HG02678 (cell line): ENCODE measurements at regions not wholly inside any gene's neighbourhood (a gene's known extent, or its start where the extent isn't known, plus 50 kb on each side); places are given as distances from the start of the nearest gene placed in this dataset.

Experiments used
- ATAC-seq: cut with Tn5 transposase; IDR thresholded peaks from one replicate; pipeline ENCODE4 v1.9.1; 2021; ENCODE audit warnings: mild to moderate bottlenecking, moderate library complexity; ENCODE audit not compliant: unreplicated experiment

DNA sequence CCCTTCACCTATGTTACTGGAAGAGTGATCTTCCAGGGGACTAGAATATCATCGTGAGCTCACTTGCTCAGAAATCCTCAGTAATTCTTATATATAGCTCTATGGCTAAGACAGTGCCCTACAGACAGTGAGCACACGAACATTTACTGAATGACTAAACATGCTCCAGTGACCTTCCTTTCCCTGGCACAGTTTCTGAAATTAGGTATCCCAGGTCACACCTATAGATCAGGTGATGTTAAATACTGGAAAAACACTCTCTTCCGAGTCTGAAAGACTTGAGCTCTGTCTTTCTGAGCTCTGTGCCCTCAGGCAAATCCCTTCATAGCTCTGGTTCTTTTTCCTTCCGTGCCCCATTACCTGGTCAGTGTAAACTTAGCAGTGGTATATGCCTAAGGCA is 239.4 kb upstream of the LRIG1 start:
- no peak for ATAC-seq

DNA sequence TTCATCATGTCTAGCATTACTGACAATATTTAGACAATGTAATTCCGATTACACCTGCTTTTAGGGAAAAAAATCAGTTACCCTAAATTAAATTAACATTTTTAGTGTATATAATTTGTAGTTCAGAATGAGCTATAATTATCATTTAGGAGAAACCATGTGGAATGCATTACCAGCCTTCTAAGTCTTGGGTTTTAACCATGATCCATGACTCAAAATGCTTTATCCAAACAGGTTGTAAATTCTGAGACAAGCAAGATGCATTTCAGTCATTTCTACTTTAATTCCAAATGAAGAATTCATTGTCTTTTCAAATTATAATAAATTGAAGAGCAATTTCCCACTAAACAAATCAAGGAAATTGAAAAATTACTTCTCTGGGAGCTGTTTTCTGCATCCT is 243.7 kb upstream of the LRIG1 start:
- ATAC-seq, result no peak

DNA sequence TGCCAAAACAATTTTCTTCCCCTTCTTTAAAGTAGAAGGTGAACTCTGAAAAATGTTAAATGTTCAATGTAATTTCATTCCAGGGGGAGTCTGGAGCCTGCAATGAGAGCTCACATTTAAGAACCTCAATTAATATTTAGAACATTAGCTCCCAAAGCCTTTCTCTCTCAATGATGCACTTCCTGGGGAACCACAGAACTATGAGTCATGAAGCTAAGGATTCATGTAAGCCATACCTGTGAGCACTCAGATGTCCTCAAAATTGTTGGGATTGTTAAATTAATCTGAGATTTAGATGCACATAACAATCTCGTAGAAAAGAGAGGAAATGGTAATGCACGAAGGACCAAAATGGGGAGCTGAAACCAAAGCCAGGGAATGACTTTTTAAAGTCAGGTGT is 244.2 kb upstream of the LRIG1 start:
- ATAC-seq, result no peak

DNA sequence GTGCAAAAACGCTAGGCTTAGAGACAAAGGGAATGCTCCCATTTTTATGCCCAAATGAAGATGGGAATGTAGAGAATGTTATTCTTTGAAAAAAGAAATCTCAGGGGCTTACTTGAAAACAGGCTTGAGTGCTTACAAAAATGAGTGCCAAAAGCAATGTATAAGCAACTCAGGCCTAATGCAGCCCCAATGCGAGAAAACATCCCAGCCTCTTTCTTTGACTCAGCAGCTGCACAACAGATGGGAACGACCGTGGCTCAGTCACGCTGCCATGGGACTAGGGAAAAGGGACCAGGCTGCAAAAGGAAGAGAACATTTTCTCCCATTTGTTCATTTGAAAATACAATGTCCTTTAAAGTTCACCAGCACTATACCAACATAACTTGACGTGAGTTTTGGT is 246.4 kb upstream of the LRIG1 start:
- ATAC-seq, result no peak

DNA sequence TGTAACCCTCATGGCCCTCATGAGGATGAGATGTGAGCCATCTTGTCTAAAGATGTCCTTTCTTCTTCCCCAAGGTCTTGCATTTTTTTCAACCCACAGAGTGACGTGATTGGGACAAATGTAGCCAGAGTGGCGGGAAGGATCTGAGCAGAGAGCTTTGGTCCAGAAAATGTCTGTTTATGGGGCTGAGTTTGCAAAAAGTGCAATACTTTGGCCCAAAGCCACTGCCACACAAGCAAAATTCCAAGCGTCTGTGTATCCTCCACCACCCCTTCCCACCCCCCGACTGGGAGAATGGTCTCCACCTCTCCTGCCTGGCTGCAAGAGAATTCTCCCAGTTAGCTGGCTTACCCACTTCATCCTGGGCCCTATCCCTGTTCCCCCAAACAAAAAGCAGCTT is 246.9 kb upstream of the LRIG1 start:
- no peak for ATAC-seq

DNA sequence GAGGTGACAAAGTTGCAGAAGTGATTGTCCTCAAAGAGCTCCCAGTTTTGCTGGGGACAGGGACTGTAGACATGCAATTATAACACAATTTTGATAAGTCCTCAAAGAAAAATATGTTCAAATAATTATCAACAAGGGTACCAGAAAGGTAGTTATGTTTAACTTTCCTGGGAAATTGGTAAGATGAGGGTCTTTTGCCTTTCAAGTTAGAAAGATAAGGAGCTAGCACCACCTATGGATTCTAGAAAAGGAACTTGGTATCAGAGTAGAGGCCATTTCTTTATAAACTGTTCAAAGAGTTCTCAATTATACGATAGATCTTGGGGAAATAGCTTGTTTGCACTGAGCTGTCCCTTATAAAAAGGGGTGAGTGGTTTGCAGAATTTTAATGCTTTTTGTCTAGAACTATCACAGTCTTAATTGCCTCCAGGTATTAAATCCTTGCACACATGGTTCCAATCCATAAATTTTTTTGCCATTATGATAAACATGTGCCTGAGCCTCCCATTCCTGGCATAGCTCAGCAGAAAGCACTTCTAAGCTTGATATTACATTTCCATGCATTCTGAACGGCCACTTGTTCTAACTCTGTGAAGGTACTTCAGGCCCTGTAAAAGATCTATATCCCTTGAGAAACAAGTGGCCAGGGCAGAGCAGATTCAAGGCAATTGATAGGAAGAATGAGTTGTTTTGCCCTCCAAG is 247.5 kb upstream of the LRIG1 start:
- ATAC-seq, result no peak

DNA sequence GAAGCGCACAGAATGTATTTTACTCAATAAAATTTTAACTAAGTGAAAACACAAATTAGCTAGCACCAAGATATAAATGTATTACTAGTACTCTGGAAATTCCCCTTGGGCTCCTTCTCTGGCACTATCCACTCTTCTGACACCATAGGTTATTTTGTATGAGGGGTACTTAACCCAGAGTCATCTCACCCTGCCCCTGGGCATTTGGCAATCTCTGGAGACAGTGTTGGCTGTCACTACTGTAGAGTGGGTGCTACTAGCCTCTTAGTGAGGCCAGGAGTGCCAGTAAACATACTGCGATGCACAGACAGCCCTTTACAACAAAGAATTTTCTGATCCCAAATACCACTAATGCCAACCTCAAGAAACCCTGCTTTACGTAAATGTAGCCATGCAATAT is 246.3 kb upstream of the KBTBD8 start:
- no peak for ATAC-seq

DNA sequence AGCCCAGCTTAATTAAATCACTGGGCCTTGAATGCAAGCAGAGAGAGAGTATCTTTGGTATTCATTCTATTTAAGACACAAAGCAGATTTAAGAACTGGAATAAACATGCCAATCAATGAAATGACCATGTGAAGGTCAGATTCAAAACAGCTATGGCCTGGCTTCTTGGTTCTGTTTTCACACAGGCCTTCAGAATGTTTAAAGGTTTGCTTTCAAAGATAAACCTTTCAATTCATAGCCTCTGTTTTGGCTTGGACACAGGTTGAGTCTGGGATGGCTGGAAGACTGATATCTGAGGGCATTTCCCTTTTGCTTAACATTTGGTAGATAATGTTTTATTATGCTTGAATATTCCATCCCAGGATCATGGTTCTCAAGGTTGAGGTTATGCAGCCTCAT is 244.4 kb upstream of the KBTBD8 start:
- no peak for ATAC-seq

DNA sequence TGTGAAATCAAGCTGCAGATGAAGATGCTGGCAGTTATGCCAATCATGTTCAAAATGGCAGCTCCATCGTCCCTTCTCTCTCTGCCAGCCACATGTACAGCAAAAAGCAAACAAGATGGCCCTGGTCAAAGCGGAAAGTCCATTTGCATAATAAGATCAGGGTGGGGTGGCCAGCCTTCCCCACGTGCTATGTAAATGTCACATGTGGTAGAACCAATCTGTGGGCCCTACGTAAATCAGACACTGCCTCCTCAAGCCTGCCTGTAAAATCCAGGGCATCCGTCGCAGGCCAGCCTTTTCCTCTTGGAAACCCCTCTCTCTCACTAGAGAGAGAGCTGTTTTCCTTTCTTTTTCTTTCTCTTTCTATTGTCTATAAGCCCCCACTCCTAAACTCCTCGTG is 243.5 kb upstream of the KBTBD8 start:
- ATAC-seq, result no peak

DNA sequence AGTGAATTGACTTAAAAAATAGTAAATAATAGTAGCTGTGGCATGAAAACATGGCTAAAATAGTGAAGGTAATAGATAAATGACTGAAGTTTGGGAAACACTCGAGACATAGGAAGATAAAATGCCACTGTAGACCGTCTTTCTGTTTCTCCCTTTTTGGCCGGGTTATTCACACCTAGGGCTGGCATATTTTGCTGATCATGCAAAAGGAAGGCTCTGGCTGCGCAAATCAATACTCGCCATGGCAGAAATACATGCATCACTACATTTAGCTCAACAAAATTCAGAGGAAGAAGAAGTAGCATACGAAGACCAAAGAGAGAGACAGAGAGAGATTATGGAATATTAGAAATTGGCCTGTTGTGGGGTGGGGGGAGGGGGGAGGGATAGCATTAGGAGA is 242.2 kb upstream of the KBTBD8 start:
- ATAC-seq, result no peak

DNA sequence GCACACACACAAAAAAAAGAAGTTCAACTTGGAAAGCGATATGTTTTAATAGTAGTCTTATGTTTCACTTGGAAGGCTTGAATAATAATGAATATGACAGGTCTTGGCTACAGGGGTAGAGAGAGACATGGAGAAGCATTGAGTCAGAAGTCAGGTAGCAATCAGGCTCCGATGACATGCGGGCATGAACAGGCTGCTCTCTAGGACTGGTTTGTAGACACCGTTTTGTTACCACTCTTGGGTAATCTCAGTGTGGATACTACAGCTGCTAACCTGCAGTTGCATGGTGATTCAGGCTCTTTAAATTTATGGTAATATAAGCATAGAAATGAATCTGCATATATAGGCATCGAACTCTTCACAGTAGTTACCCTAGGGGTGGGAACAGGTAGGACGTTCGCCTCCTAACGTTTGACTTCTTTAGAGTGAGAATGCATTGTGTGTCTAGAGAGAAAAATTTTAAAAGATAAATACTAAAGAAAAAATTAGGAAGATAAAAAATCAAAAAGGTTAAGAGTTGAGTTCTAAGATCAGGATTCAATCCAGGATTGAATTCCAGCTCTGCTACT is 241.6 kb upstream of the KBTBD8 start:
- ATAC-seq, result no peak

DNA sequence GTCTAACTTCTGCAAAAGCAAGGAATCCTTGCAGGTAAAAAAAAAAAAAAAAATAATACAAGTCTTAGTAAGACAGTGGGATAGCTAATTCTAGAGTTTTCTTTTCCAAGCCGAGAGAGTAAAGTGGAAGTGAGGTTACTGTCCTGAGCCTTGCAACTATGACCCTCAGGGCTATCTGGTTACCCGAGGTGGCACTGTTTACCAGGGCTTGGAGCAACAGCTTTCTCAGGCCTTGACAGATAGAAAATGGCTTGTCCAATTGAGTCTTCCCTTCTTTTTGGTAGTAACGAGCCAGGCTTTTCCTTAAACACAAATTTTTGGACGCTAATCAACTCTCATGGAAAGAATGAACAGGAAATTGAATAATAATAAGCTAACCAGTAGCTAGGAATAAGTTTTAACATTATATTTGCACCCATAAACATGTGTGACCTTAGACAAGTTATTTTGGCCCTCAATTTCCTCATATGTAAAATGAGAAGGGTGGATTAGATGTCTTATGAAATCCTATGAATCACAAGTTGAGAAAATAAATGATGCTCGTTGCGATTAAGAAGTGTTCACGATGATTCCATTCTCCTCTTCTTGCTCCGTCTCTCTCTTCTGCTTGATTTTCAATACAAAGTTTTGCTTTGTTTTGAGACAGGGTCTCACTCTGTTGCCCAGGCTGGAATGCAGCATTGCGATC is 236.9 kb upstream of the KBTBD8 start:
- no peak for ATAC-seq

DNA sequence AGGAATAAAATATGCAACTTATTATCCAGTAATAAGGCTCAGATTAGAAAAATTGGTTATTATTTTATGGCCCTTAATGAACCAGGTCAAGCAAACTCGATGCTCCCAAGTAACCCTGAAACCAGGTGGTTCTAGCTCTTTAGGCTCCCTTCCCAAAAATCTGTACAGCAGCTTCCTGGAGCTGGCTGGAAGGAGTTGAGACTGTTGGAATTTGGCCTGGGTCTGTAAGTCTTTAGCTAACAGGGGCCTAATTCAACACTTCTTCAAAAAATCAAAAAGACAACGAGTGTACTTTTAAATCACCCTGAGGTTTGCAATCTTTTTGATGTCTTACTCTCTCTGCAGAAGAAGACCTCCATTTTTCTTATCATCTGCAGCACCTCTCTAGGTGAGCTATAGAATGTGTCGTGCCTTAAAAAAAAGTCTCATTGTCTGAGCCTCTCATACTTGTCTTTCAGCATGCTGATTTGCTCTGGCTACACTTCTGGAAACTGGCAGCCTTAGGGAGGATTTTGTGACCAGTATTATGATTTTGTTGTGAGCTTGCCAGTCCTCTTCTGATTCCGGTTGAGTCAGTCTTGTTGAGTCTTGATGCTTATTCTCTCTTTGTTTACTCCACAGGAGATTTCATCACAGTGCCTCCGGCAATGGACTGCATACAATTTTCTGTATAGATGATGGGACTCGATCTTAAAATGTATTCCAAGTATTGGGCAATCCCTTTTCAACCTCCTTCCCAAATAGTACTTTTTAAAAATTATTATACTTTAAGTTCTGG is 235.0 kb upstream of the KBTBD8 start:
- ATAC-seq, result no peak

DNA sequence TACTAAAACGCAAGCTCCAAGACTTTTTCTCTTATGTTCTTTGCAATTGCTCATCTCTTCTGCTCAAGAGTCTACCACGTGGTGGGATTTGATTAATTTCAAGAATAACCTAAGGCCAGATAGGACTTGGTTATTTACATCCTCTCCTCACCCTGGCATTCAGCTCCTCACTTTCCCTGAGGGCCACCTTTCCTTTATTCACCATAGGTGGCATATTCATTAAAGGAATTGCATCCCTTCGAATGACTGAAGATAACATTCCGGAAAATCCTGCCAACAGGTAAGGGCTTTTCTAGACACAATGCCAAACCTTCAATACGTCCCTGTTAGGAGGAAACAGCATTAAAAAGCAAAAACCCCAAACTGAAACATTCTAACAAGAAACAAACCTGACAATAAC is 220.0 kb upstream of the KBTBD8 start:
- ATAC-seq, result no peak

DNA sequence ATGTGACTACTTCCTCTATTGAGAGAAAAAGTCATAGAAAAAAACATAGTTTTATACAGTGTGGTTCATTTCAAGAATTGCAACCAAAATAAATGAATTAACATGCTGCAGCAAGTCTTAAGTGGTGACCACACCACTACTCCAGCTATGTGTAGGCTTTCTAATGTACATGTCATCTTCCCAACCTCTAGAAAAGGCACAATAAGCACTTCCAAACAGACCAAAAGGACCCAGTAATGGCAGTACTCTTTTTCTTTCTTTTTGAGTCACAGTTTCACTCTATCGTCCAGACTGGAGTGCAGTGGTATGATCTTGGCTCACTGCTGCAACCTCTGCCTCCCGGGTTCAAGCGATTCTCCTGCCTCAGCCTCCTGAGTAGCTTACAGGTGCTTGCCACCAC is 219.3 kb upstream of the KBTBD8 start:
- ATAC-seq, result no peak

DNA sequence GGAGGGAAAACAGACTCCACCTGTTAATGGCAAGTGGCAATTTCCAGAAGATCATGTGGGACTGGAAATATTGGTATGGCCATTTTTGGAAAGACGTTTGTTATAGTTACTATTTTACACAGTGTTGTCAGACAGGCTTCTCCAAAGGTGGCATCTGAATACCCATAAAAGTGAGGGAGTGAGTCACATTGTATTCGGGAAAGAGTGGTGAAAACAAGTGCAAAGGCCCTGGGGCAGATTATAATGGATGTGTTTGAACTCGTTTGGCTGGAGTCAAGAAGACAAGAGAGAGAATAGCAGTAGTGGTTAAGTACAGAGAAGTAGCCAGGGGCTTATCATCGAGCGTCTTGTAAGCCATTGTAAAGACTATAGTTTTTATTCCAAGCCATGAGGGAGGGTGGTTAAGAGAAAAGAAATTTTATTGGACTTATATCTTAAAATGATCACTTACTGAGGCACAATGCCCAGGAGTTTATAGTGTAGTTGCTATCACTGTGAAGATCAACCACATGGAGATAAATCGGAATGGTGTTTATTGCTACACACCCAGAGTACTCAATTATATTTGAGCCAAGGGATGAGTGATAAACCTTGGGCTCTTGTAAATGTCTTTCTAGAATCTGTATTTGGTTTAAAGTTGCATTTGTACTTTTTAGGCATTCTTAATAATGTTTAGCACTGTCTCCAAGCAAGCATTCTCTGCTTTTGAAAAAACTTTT is 212.8 kb upstream of the KBTBD8 start:
- no peak for ATAC-seq

DNA sequence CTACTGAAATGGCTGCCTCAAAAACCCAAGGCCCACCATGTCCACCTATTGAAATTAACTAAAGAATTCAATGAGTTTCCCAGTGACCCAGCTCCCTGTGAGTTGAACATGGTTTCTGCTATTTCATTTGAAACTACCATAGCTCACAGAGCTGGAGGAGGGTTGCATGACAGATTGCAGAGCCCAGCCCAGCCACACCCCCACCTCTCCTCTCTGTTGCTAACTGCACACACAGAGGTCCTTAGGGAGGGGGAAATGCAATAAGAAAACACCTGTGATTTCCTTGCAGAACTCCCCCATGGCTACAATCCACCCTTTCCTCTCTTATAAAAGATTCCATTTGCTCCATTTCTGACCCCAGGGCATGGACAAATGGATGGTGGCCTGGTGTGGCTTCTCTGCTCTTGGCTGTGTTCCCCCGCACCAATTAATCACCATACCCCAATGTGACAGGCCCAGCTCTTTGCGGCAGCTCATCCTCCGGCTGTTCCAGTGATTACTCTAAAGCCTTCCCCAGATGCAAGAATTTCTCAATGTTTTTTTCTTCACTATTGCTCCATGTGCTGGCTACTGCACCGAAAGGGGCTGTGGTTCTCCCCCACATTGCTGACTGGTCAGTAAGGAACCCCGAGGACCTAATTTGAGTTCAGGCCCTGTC is 208.4 kb upstream of the KBTBD8 start:
- ATAC-seq, result no peak

DNA sequence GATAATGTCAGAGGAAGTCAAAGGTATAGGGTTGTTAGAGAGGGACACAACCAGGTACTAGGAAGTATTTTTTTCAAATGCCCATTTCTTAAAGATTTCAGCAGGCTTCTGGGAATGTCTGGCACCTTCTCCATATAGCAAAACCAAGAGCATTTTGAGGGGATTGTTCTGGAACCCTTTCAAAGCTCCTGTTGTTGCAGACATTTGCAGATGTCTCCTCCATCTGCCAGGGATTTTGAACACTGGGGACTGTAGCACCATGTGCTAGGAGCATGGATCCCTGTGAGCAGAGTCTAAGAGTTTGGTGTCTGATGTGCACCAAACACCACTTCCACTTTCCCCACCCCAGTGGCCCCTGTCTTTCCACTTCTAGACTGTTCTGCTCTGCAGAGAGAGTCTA is 206.0 kb upstream of the KBTBD8 start:
- ATAC-seq, result no peak

DNA sequence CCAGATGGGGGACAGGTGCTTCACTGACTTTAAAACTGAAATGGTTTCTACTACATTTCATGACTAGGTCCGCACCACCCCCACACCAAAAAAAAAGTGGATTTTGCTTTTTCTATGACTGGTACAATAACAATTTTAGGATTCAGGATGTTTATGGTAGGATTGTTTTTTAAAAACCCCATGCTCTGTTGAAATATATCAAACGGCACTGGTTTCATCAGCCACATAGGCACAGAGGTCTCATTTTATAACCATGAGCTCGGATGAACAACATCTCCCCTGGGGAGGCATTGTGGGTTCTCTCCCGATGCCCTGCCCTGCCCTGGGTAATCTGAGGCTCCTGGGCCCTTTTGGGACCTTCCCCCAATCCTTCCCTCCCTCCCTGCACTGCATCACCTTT is 202.7 kb upstream of the KBTBD8 start:
- no peak for ATAC-seq

DNA sequence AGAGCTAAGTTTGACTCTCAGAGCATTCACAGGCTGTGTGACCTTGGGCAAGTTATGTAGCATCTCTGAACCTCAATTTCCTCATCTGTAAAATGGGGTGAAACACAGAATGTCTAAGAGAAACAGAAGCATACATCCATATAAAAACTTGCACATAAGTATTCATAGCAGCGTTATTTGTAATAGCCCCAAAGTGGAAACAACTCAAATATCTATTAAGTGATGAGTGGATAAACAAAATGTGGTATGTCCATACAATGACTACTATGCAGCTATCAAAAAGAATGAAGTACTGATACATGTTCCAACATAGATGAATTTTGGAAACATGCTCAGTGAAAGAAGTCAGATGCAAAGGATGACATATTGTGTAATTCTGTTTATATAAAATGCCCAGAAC is 201.8 kb upstream of the KBTBD8 start:
- ATAC-seq, result no peak
